HCT116 (cell line): ENCODE measurements at regions not wholly inside any gene's neighbourhood (a gene's known extent, or its start where the extent isn't known, plus 50 kb on each side); places are given as distances from the start of the nearest gene placed in this dataset.
A peak's percentile ranks its signal among the peaks of the same experiment; 100 is the strongest.

ENCODE experiments used
- ATF3 ChIP-seq: IDR thresholded peaks from 2 replicates; pipeline ENCODE4 v1.6.1; 2012
- CTCF ChIP-seq, 3 experiments: fragments of 200-600 bp in 1 of 3; sonication (generic) in 1 of 3; IDR thresholded peaks in 2 of 3; conservative IDR thresholded peaks in 1 of 3; 2 replicates each; pipeline ENCODE4 v1.5.1; 2012 to 2017; ENCODE audit warnings: low read depth in 2 of 3, low read length in 2 of 3, antibody characterized with exemption in 1 of 3, borderline replicate concordance in 1 of 3, control low read depth in 1 of 3, mild to moderate bottlenecking in 1 of 3, mixed read lengths in 1 of 3, mixed run types in 1 of 3, moderate library complexity in 1 of 3; ENCODE audit not compliant: insufficient read depth in 1 of 3
- EZH2 ChIP-seq: fragments of 200-600 bp; sonication (generic); IDR thresholded peaks from 2 replicates; pipeline ENCODE4 v1.6.1; 2017; ENCODE audit warnings: antibody characterized with exemption, mixed run types
- FOSL1 ChIP-seq: IDR thresholded peaks from 2 replicates; pipeline ENCODE4 v1.6.1; 2012; ENCODE audit warnings: low read depth
- JUND ChIP-seq: IDR thresholded peaks from 2 replicates; pipeline ENCODE4 v1.6.1; 2012
- POLR2A ChIP-seq: IDR thresholded peaks from 2 replicates; pipeline ENCODE4 v1.7.0; 2011; ENCODE audit warnings: borderline replicate concordance; ENCODE audit not compliant: insufficient read depth, insufficient read length; ENCODE audit errors: extremely low read depth
- SIN3A ChIP-seq: IDR thresholded peaks from 2 replicates; pipeline ENCODE4 v1.6.1; 2012; ENCODE audit warnings: low read depth
- SP1 ChIP-seq: IDR thresholded peaks from 2 replicates; pipeline ENCODE4 v1.6.1; 2012; ENCODE audit warnings: low read depth
- YY1 ChIP-seq: IDR thresholded peaks from 2 replicates; pipeline ENCODE4 v1.6.1; 2011; ENCODE audit warnings: low read length, low read depth, moderate library complexity, mild to moderate bottlenecking; ENCODE audit not compliant: insufficient replicate concordance; ENCODE audit errors: extremely low read depth
- ZFX ChIP-seq: fragments of 450-650 bp; IDR thresholded peaks from 2 replicates; pipeline ENCODE4 v1.6.1; 2017

- no peak for TF ChIP-seq POLR2A
- no peak for TF ChIP-seq YY1
- no peak for TF ChIP-seq ZFX
- TF ChIP-seq FOSL1 = no peak; the same call in 1 of the 2 replicates
- TF ChIP-seq CTCF (IDR thresholded peaks at IDR 0.05 in 2 of 3, conservative IDR thresholded peaks at IDR 0.05 in 1 of 3; ENCODE audit: borderline replicate concordance in 1 of 3, insufficient read depth in 1 of 3, low read depth in 2 of 3, low read length in 2 of 3) = peak in 2 of 3 experiments; percentile 4 to 30; a peak in 2 of 6 replicates
- no peak for TF ChIP-seq JUND
- 0 out of 2 replicates have a peak, but pooled peaks have one; percentile 24 for TF ChIP-seq SP1
- no peak for TF ChIP-seq ATF3
- TF ChIP-seq EZH2 = no peak
- TF ChIP-seq SIN3A = no peak
These were observed 338.2 kb downstream of the NPR3 start for GRCh38 chr5:33049298-33049697.
